IMR-90 (cell line): ENCODE measurements at regions not wholly inside any gene's neighbourhood (a gene's known extent, or its start where the extent isn't known, plus 50 kb on each side); places are given as distances from the start of the nearest gene placed in this dataset.
A peak's percentile ranks its signal among the peaks of the same experiment; 100 is the strongest.

Experiments
- ATAC-seq: fragments of 200-7000 bp; cut with Tn5 transposase; 2 replicates; pipeline ENCODE4 v1.9.1; 2020; ENCODE audit warnings: low read depth, mild to moderate bottlenecking, moderate library complexity
- BruUV-seq: library from RNA; stranded (reverse); fragments of 400-500 nt; replicated peaks from 2 replicates; lab custom pipeline; 2021; lab: Mats Ljungman, UMichigan
- CTCF ChIA-PET: fragments of 300-600 bp; formaldehyde crosslinking; extraction: SDS; loops from one replicate; lab custom pipeline; 2021; ENCODE audit warnings: antibody characterized with exemption; lab: Yijun Ruan, JAX
- POLR2A ChIA-PET: fragments of 300-600 bp; sonication (Branson Sonifier 250); formaldehyde crosslinking; loops from one replicate; lab custom pipeline; 2022; ENCODE audit warnings: antibody characterized with exemption; ENCODE audit not compliant: unreplicated experiment; lab: Charles Lee
- DNase-seq: peaks from one replicate; pipeline ENCODE4 v3.0.0; 2013
- H2AFZ ChIP-seq: replicated peaks from 2 replicates; pipeline ENCODE3; 2013; ENCODE audit warnings: low read length, mild to moderate bottlenecking; ENCODE audit not compliant: poor library complexity
- H2AK5ac ChIP-seq: 2 replicates; pipeline ENCODE4 v1.6.1; 2013; ENCODE audit warnings: low read depth, low read length, inconsistent platforms
- H2AK9ac ChIP-seq: replicated peaks from 2 replicates; pipeline ENCODE3; 2013; ENCODE audit warnings: mild to moderate bottlenecking, low read depth, low read length, moderate library complexity; ENCODE audit not compliant: poor library complexity
- H2BK120ac ChIP-seq: 2 replicates; pipeline ENCODE4 v1.6.1; 2013; ENCODE audit warnings: low read depth, low read length, inconsistent platforms
- H2BK15ac ChIP-seq: 3 replicates; pipeline ENCODE4 v1.6.1; 2013; ENCODE audit warnings: low read depth, low read length, inconsistent platforms
- H2BK20ac ChIP-seq: 2 replicates; pipeline ENCODE4 v1.6.1; 2013; ENCODE audit warnings: low read depth, mild to moderate bottlenecking, inconsistent platforms, low read length, moderate library complexity
- H2BK5ac ChIP-seq: 2 replicates; pipeline ENCODE4 v1.6.1; 2013; ENCODE audit warnings: mild to moderate bottlenecking, low read depth, low read length, inconsistent platforms; ENCODE audit not compliant: poor library complexity, severe bottlenecking
- H3K14ac ChIP-seq: replicated peaks from 2 replicates; pipeline ENCODE4 v1.6.1; 2013; ENCODE audit warnings: low read depth, low read length, inconsistent platforms
- H3K18ac ChIP-seq: 2 replicates; pipeline ENCODE4 v1.6.1; 2013; ENCODE audit warnings: low read depth, low read length, control low read depth
- H3K23ac ChIP-seq: 2 replicates; pipeline ENCODE4 v1.6.1; 2013; ENCODE audit warnings: low read depth, low read length, inconsistent platforms
- H3K27ac ChIP-seq: 2 replicates; pipeline ENCODE4 v1.5.1; 2013; ENCODE audit warnings: mild to moderate bottlenecking, control low read depth, low read length; ENCODE audit not compliant: insufficient read depth
- H3K27me3 ChIP-seq: 2 replicates; pipeline ENCODE4 v1.6.1; 2013; ENCODE audit warnings: low read length; ENCODE audit not compliant: control insufficient read depth, insufficient read depth
- H3K36me3 ChIP-seq: 2 replicates; pipeline ENCODE4 v1.6.1; 2013; ENCODE audit warnings: low read length, mixed read lengths; ENCODE audit not compliant: control insufficient read depth, insufficient read depth
- H3K4ac ChIP-seq: 2 replicates; pipeline ENCODE4 v1.6.1; 2013; ENCODE audit warnings: low read depth, low read length, inconsistent platforms
- H3K4me1 ChIP-seq: 2 replicates; pipeline ENCODE4 v1.6.1; 2013; ENCODE audit warnings: low read length, mixed read lengths; ENCODE audit not compliant: control insufficient read depth, insufficient read depth
- H3K4me2 ChIP-seq: 2 replicates; pipeline ENCODE4 v1.6.1; 2013; ENCODE audit warnings: low read depth, mild to moderate bottlenecking, control low read depth, low read length, moderate library complexity
- H3K4me3 ChIP-seq: 2 replicates; pipeline ENCODE4 v1.5.1; 2013; ENCODE audit warnings: low read depth, mild to moderate bottlenecking, control low read depth, low read length, moderate library complexity; ENCODE audit not compliant: insufficient read depth
- H3K56ac ChIP-seq: 2 replicates; pipeline ENCODE4 v1.6.1; 2013; ENCODE audit warnings: low read length, inconsistent platforms; ENCODE audit not compliant: insufficient read depth; ENCODE audit errors: extremely low read depth
- H3K79me1 ChIP-seq, 2 experiments: 2 replicates each; pipeline ENCODE4 v1.6.1; 2013; ENCODE audit warnings: low read length in 2 of 2, inconsistent platforms in 1 of 2, low read depth in 1 of 2
- H3K9ac ChIP-seq: 2 replicates; pipeline ENCODE4 v1.6.1; 2013; ENCODE audit warnings: low read depth, low read length, control low read depth
- H3K9me1 ChIP-seq: 2 replicates; pipeline ENCODE4 v1.6.1; 2013; ENCODE audit warnings: low read length, inconsistent platforms; ENCODE audit not compliant: insufficient read depth
- H3K9me3 ChIP-seq: 2 replicates; pipeline ENCODE4 v1.6.1; 2013; ENCODE audit warnings: low read length; ENCODE audit not compliant: control insufficient read depth, insufficient read depth
- H4K20me1 ChIP-seq: 2 replicates; pipeline ENCODE4 v1.6.1; 2013; ENCODE audit warnings: low read length, inconsistent platforms; ENCODE audit not compliant: insufficient read depth
- H4K5ac ChIP-seq: 2 replicates; pipeline ENCODE4 v1.6.1; 2013; ENCODE audit warnings: mild to moderate bottlenecking, low read depth, low read length, control low read depth
- H4K8ac ChIP-seq, 2 experiments: 2 replicates each; pipeline ENCODE4 v1.6.1; 2013; ENCODE audit warnings: low read depth in 2 of 2, low read length in 2 of 2, control low read depth in 1 of 2, inconsistent platforms in 1 of 2
- H4K91ac ChIP-seq: 2 replicates; pipeline ENCODE4 v1.6.1; 2013; ENCODE audit warnings: low read depth, low read length, inconsistent platforms; ENCODE audit not compliant: insufficient read depth
- RAD21 ChIP-seq: IDR thresholded peaks from 2 replicates; pipeline ENCODE4 v1.6.1; 2012; ENCODE audit warnings: low read length, improper control_type of control experiment
- WGBS, 2 experiments: methylation state at CpG; one replicate each; pipeline versions ENCODE4 v1.1.5 to v1.1.7; 2013; ENCODE audit warnings: missing lambda C conversion rate in 2 of 2; ENCODE audit not compliant: insufficient read length in 1 of 2; ENCODE audit errors: extremely low coverage in 2 of 2; 5-methylcytosine and 5-hydroxymethylcytosine counted together
- dilution Hi-C: fragments of 300-500 bp; cut with HindIII; formaldehyde crosslinking; loops from one replicate; pipeline ENCODE4 v1.14.3; 2018; ENCODE audit warnings: low sequenced_read_pairs; ENCODE audit not compliant: unreplicated experiment
- in situ Hi-C: fragments of 300-500 bp; cut with MboI; formaldehyde crosslinking; loops from 3 replicates; pipeline ENCODE4 v1.14.3; 2019; ENCODE audit warnings: low sequenced_read_pairs, inconsistent platforms, mixed read lengths
- intact Hi-C: fragments of 100-400 bp; cut with micrococcal nuclease; formaldehyde crosslinking; loops from 2 replicates; pipeline ENCODE4 v1.10.0; 2022
- TF ChIP-seq, protein P1 (sequence below): conservative IDR thresholded peaks from 2 replicates; pipeline ENCODE4 v1.5.1; 2012; ENCODE audit warnings: mild to moderate bottlenecking, low read depth, low read length, improper control_type of control experiment
- TF ChIP-seq, protein P2 (sequence below): fragments of 150-350 bp; IDR thresholded peaks from 2 replicates; pipeline ENCODE4 v1.6.1; 2017; ENCODE audit warnings: mild to moderate bottlenecking, antibody characterized with exemption, low read length, low read depth

DNA sequence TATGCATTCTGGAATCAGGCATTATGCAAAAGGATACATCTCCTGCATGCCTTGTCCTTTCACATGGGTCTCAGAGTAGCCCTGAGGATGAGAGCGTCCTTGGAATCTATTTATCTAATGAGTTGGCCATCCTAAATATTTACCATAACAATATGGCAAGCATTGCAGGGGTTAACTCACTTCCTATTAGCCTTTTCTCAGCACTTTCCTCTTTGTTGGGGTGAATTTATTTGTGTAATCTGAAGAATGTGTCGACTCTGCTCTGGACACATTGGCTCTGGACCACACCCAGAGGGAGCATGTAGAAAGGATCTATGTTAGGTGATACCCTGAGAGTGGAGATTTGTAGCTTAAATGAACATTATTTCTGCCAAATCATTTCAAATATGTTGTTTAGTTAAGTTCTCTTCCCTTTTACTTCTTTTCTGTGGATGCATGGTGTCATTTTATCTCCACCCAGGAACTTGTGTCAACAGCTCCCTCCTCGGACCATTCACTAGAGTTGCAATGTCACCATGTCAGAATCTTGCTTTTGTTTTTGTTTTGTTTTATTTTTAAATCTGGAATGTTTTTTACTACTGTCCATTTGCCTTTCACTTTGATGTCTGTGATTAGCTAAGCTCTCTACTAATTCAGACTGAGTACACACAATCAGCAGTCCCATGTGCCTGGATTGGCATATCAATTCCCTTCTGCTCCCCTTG is 757.0 kb upstream of the MMS22L start:
- Histone ChIP-seq H3K23ac (no peak overlapping the region), H3K18ac (no peak overlapping the region), H3K9ac (no peak overlapping the region), H3K79me1 (no peaks in the 10 kb centered on the region), H4K91ac (no peak overlapping the region), H3K4me1 (no peaks in the 10 kb centered on the region), H3K4ac (no peak overlapping the region), H4K20me1 (no peaks in the 10 kb centered on the region), H2BK20ac (no peak overlapping the region), H3K9me1 (no peaks in the 10 kb centered on the region), H2BK5ac (no peak overlapping the region), H3K27ac (no peak overlapping the region), H2BK120ac (no peak overlapping the region), H3K4me3 (no peak overlapping the region), H4K5ac (no peak overlapping the region), H3K27me3 (no peaks in the 10 kb centered on the region), H2AK5ac (no peak overlapping the region), H4K8ac (no peak overlapping the region), H2BK15ac (no peak overlapping the region), H3K36me3 (no peaks in the 10 kb centered on the region), H3K9me3 (no peaks in the 10 kb centered on the region), H3K4me2 (no peak overlapping the region), H3K56ac (no peak overlapping the region), H2AFZ (no peak overlapping the region), H3K14ac (no peak overlapping the region), H2AK9ac (no peak overlapping the region)
- CTCF ChIA-PET: interaction anchor here (0.5 kb wide), 1 partner anchor 365 kb away, joined by 5 read pairs; no protein-coding TSS in a partner anchor
- no CpG with 5 or more reads among the region's 3 CpGs for WGBS, 2 experiments
- POLR2A ChIA-PET: no interaction called here
- ATAC-seq (no peak), DNase-seq (peak; percentile 0)
- intact Hi-C loops: no loop called here
- BruUV-seq: no TSS peak
- TF ChIP-seq, protein P1, sequence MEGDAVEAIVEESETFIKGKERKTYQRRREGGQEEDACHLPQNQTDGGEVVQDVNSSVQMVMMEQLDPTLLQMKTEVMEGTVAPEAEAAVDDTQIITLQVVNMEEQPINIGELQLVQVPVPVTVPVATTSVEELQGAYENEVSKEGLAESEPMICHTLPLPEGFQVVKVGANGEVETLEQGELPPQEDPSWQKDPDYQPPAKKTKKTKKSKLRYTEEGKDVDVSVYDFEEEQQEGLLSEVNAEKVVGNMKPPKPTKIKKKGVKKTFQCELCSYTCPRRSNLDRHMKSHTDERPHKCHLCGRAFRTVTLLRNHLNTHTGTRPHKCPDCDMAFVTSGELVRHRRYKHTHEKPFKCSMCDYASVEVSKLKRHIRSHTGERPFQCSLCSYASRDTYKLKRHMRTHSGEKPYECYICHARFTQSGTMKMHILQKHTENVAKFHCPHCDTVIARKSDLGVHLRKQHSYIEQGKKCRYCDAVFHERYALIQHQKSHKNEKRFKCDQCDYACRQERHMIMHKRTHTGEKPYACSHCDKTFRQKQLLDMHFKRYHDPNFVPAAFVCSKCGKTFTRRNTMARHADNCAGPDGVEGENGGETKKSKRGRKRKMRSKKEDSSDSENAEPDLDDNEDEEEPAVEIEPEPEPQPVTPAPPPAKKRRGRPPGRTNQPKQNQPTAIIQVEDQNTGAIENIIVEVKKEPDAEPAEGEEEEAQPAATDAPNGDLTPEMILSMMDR: 0 out of 2 replicates have a peak, but pooled peaks have one; percentile 7
- TF ChIP-seq, protein P2, sequence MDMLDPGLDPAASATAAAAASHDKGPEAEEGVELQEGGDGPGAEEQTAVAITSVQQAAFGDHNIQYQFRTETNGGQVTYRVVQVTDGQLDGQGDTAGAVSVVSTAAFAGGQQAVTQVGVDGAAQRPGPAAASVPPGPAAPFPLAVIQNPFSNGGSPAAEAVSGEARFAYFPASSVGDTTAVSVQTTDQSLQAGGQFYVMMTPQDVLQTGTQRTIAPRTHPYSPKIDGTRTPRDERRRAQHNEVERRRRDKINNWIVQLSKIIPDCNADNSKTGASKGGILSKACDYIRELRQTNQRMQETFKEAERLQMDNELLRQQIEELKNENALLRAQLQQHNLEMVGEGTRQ: no peak
- TF ChIP-seq RAD21: peak; percentile 25
- in situ Hi-C loops: no loop called here
- dilution Hi-C loops: no loop called here
